OCI-LY7 (cell line): ENCODE measurements at regions not wholly inside any gene's neighbourhood (a gene's known extent, or its start where the extent isn't known, plus 50 kb on each side); places are given as distances from the start of the nearest gene placed in this dataset.

ENCODE experiments used
- BruUV-seq: library from RNA; stranded (reverse); fragments of 400-500 nt; replicated peaks from 2 replicates; lab custom pipeline; 2021; lab: Mats Ljungman, UMichigan
- CTCF ChIA-PET: fragments of 300-600 bp; sonication (Branson Sonifier 250); formaldehyde crosslinking; loops from one replicate; lab custom pipeline; 2022; ENCODE audit warnings: antibody characterized with exemption; ENCODE audit not compliant: unreplicated experiment; lab: Charles Lee
- POLR2A ChIA-PET: fragments of 300-600 bp; sonication (Branson Sonifier 250); formaldehyde crosslinking; loops from one replicate; lab custom pipeline; 2022; ENCODE audit warnings: antibody characterized with exemption; lab: Charles Lee
- DNase-seq: peaks from one replicate; pipeline ENCODE4 v3.0.0-alpha.2; 2015; ENCODE audit warnings: low spot score
- H2AFZ ChIP-seq: fragments of 200-600 bp; sonication (generic), shearing (Covaris generic); 2 replicates; pipeline ENCODE4 v1.6.1; 2014; ENCODE audit warnings: mild to moderate bottlenecking, antibody characterized with exemption, low read length, moderate library complexity
- H3K27ac ChIP-seq: fragments of 200-600 bp; sonication (generic); 2 replicates; pipeline ENCODE4 v1.5.1; 2014; ENCODE audit warnings: mixed run types, low read depth, mild to moderate bottlenecking, moderate library complexity, low read length, inconsistent platforms; ENCODE audit not compliant: poor library complexity, severe bottlenecking
- H3K36me3 ChIP-seq: fragments of 200-600 bp; sonication (generic); 2 replicates; pipeline ENCODE4 v1.6.1; 2014; ENCODE audit warnings: mild to moderate bottlenecking, antibody characterized with exemption, low read length, moderate library complexity, mixed read lengths; ENCODE audit not compliant: insufficient read depth
- H3K4me1 ChIP-seq: fragments of 200-600 bp; sonication (generic); 2 replicates; pipeline ENCODE4 v1.5.1; 2014; ENCODE audit warnings: mild to moderate bottlenecking, low read length; ENCODE audit not compliant: insufficient read depth, poor library complexity, severe bottlenecking
- H3K4me2 ChIP-seq: fragments of 200-600 bp; sonication (generic); 2 replicates; pipeline ENCODE4 v1.6.1; 2014; ENCODE audit warnings: mild to moderate bottlenecking, low read length
- H3K4me3 ChIP-seq: fragments of 200-600 bp; sonication (generic); 2 replicates; pipeline ENCODE4 v1.5.1; 2014; ENCODE audit warnings: mild to moderate bottlenecking, low read depth, low read length; ENCODE audit not compliant: poor library complexity, severe bottlenecking
- H3K79me2 ChIP-seq: fragments of 200-600 bp; sonication (generic); 2 replicates; pipeline ENCODE4 v1.6.1; 2016; ENCODE audit warnings: low read depth, mild to moderate bottlenecking, low read length, moderate library complexity, mixed read lengths; ENCODE audit not compliant: insufficient read depth
- H3K9me2 ChIP-seq: fragments of 200-600 bp; sonication (generic); 2 replicates; pipeline ENCODE4 v1.6.1; 2016; ENCODE audit warnings: mild to moderate bottlenecking, low read length, mixed read lengths; ENCODE audit not compliant: insufficient read depth
- H3K9me3 ChIP-seq: fragments of 200-600 bp; sonication (generic); 2 replicates; pipeline ENCODE4 v1.6.1; 2014; ENCODE audit warnings: mild to moderate bottlenecking, mixed run types, low read length, mixed read lengths
- H4K20me1 ChIP-seq: fragments of 200-600 bp; sonication (generic); 2 replicates; pipeline ENCODE4 v1.6.1; 2014; ENCODE audit warnings: mild to moderate bottlenecking, antibody characterized with exemption, low read length, moderate library complexity, mixed read lengths; ENCODE audit not compliant: insufficient read depth
- CTCF ChIP-seq: fragments of 200-600 bp; sonication (generic); conservative IDR thresholded peaks from 2 replicates; pipeline ENCODE4 v1.5.1; 2014; ENCODE audit warnings: mild to moderate bottlenecking, antibody characterized with exemption, low read length, moderate library complexity, mixed read lengths
- EZH2phosphoT487 ChIP-seq: fragments of 200-600 bp; sonication (generic); IDR thresholded peaks from 2 replicates; pipeline ENCODE4 v1.6.1; 2018; ENCODE audit warnings: low read depth, borderline replicate concordance, mild to moderate bottlenecking, mixed run types, antibody characterized with exemption, low read length, moderate library complexity, mixed read lengths
- intact Hi-C: fragments of 100-400 bp; cut with micrococcal nuclease; formaldehyde crosslinking; loops from one replicate; pipeline ENCODE4 v1.10.0; 2022; ENCODE audit not compliant: unreplicated experiment

GRCh38 chr7:69162931-69163670 is 435.2 kb upstream of the AUTS2 start:
- no TSS peak for BruUV-seq
- H3K27ac ChIP-seq: no peak overlapping the region
- no peaks in the 10 kb centered on the region for H3K36me3 ChIP-seq
- DNase-seq: no peak
- H3K4me2 ChIP-seq: no peak overlapping the region
- H4K20me1 ChIP-seq: no peaks in the 10 kb centered on the region
- no peaks in the 10 kb centered on the region for H3K9me2 ChIP-seq
- TF ChIP-seq EZH2phosphoT487 (no peak), CTCF (no peak)
- H3K4me1 ChIP-seq: no peaks in the 10 kb centered on the region
- H3K4me3 ChIP-seq: no peak overlapping the region
- ChIA-PET CTCF (no interaction called here), POLR2A (interaction anchor here (0.5 to 0.7 kb wide), 2 partner anchors 19 to 1763 kb away, joined by 3 to 5 read pairs; no protein-coding TSS in a partner anchor)
- H3K79me2 ChIP-seq: no peaks in the 10 kb centered on the region
- H2AFZ ChIP-seq: no peak overlapping the region
- H3K9me3 ChIP-seq: no peaks in the 10 kb centered on the region
- intact Hi-C loops: no loop called here

GRCh38 chr7:69166979-69167516 is 431.2 kb upstream of the AUTS2 start:
- no peak overlapping the region for H2AFZ ChIP-seq
- H3K4me1 ChIP-seq: no peaks in the 10 kb centered on the region
- H3K4me2 ChIP-seq: no peak overlapping the region
- H3K27ac ChIP-seq: no peak overlapping the region
- H3K79me2 ChIP-seq: no peaks in the 10 kb centered on the region
- intact Hi-C loops: no loop called here
- no peak overlapping the region for H3K4me3 ChIP-seq
- TF ChIP-seq CTCF (no peak), EZH2phosphoT487 (no peak)
- no peaks in the 10 kb centered on the region for H3K9me3 ChIP-seq
- ChIA-PET CTCF (no interaction called here), POLR2A (interaction anchor here (1.1 kb wide), 1 partner anchor 152 kb away, joined by 5 read pairs; no protein-coding TSS in a partner anchor)
- no peaks in the 10 kb centered on the region for H3K9me2 ChIP-seq
- DNase-seq: no peak
- no TSS peak for BruUV-seq
- H4K20me1 ChIP-seq: no peaks in the 10 kb centered on the region
- H3K36me3 ChIP-seq: no peaks in the 10 kb centered on the region

- H3K9me2 ChIP-seq: no peaks in the 10 kb centered on the region
- H3K4me1 ChIP-seq: no peaks in the 10 kb centered on the region
- BruUV-seq: no TSS peak
- H2AFZ ChIP-seq: no peak overlapping the region
- H4K20me1 ChIP-seq: no peaks in the 10 kb centered on the region
- no peaks in the 10 kb centered on the region for H3K79me2 ChIP-seq
- no peak for DNase-seq
- CTCF ChIA-PET: no interaction called here
- H3K27ac ChIP-seq: no peak overlapping the region
- H3K9me3 ChIP-seq: no peaks in the 10 kb centered on the region
- no peak overlapping the region for H3K4me3 ChIP-seq
- H3K36me3 ChIP-seq: no peaks in the 10 kb centered on the region
- intact Hi-C loops: no loop called here
- POLR2A ChIA-PET: no interaction called here
- no peak overlapping the region for H3K4me2 ChIP-seq
- no peak for TF ChIP-seq CTCF
- TF ChIP-seq EZH2phosphoT487: no peak
These were observed 428.9 kb upstream of the AUTS2 start for GRCh38 chr7:69169386-69169785.
